Smooth muscle cell (in vitro differentiated cells): ENCODE measurements at regions not wholly inside any gene's neighbourhood (a gene's known extent, or its start where the extent isn't known, plus 50 kb on each side); places are given as distances from the start of the nearest gene placed in this dataset.

Experiments
- DNase-seq: peaks from one replicate; lab custom pipeline; 2025; ENCODE audit not compliant: unreplicated experiment; lab: John Stamatoyannopoulos, UW
- H2AFZ ChIP-seq: fragments of 200-600 bp; sonication (generic); 2 replicates; pipeline ENCODE4 v1.6.0; 2016; ENCODE audit warnings: antibody characterized with exemption, low read depth, mild to moderate bottlenecking
- H3F3A ChIP-seq: fragments of 200-600 bp; sonication (generic); 2 replicates; pipeline ENCODE4 v1.6.0; 2017; ENCODE audit warnings: antibody characterized with exemption, low read depth
- H3K27ac ChIP-seq: fragments of 200-600 bp; sonication (generic); 2 replicates; pipeline ENCODE4 v1.5.1; 2016; ENCODE audit warnings: low read depth, mild to moderate bottlenecking
- H3K27me3 ChIP-seq: fragments of 200-600 bp; sonication (generic); 2 replicates; pipeline ENCODE4 v1.6.1; 2016; ENCODE audit warnings: low read depth, mild to moderate bottlenecking
- H3K36me3 ChIP-seq: fragments of 200-600 bp; sonication (generic); 2 replicates; pipeline ENCODE4 v1.5.1; 2016; ENCODE audit warnings: low read depth
- H3K4me1 ChIP-seq: fragments of 200-600 bp; sonication (generic); 2 replicates; pipeline ENCODE4 v1.5.1; 2016; ENCODE audit warnings: low read depth
- H3K4me2 ChIP-seq: fragments of 200-600 bp; sonication (generic); 2 replicates; pipeline ENCODE4 v1.6.0; 2016; ENCODE audit warnings: mild to moderate bottlenecking
- H3K4me3 ChIP-seq: fragments of 200-600 bp; sonication (generic); 2 replicates; pipeline ENCODE4 v1.5.1; 2016; ENCODE audit warnings: mild to moderate bottlenecking
- H3K79me2 ChIP-seq: fragments of 200-600 bp; sonication (generic); 2 replicates; pipeline ENCODE4 v1.6.0; 2016; ENCODE audit warnings: low read depth, mild to moderate bottlenecking
- H3K9ac ChIP-seq: fragments of 200-600 bp; sonication (generic); 2 replicates; pipeline ENCODE4 v1.6.0; 2016; ENCODE audit warnings: low read depth
- H3K9me3 ChIP-seq: fragments of 200-600 bp; sonication (generic); replicated peaks from 2 replicates; pipeline ENCODE4 v1.5.1; 2016; ENCODE audit warnings: low read depth
- H4K20me1 ChIP-seq: fragments of 200-600 bp; sonication (generic); 2 replicates; pipeline ENCODE4 v1.6.0; 2016; ENCODE audit warnings: low read depth
- CTCF ChIP-seq: fragments of 200-600 bp; sonication (generic); IDR thresholded peaks from 2 replicates; pipeline ENCODE4 v1.5.1; 2017; ENCODE audit warnings: borderline replicate concordance, mild to moderate bottlenecking, antibody characterized with exemption; ENCODE audit not compliant: insufficient read depth, poor library complexity, severe bottlenecking
- WGBS: methylation state at CpG from one replicate; pipeline ENCODE4 v1.1.7; 2016; ENCODE audit warnings: low lambda C conversion rate; 5-methylcytosine and 5-hydroxymethylcytosine counted together

- peak overlapping the region; percentile 35 for H3K9ac ChIP-seq
- DNase-seq = peak; percentile 55
- H3F3A ChIP-seq = peaks cover 10% of the 10 kb centered on the region
- 24% methylated on average over 9 of the region's 9 CpGs for WGBS
- H3K9me3 ChIP-seq = no peaks in the 10 kb centered on the region
- H3K27me3 ChIP-seq = no peaks in the 10 kb centered on the region
- no peak for TF ChIP-seq CTCF
- H4K20me1 ChIP-seq = no peaks in the 10 kb centered on the region
- H3K36me3 ChIP-seq = no peaks in the 10 kb centered on the region
- H3K4me2 ChIP-seq = peak overlapping the region; percentile 65
- H3K27ac ChIP-seq = peak overlapping the region; percentile 84
- H3K4me3 ChIP-seq = no peak overlapping the region
- H3K79me2 ChIP-seq = no peaks in the 10 kb centered on the region
- no peak overlapping the region for H2AFZ ChIP-seq
- H3K4me1 ChIP-seq = peaks cover 17% of the 10 kb centered on the region
Observed at GRCh38 chr11:115623021-115623451, 118.8 kb upstream of the CADM1 start.

- TF ChIP-seq CTCF = no peak
- Histone ChIP-seq H3K9me3 (no peaks in the 10 kb centered on the region), H3K27ac (peak overlapping the region; percentile 20), H3F3A (peaks cover 18% of the 10 kb centered on the region), H3K4me1 (peaks cover 11% of the 10 kb centered on the region), H3K36me3 (no peaks in the 10 kb centered on the region), H3K27me3 (no peaks in the 10 kb centered on the region), H2AFZ (no peak overlapping the region), H3K4me2 (no peak overlapping the region), H3K79me2 (no peaks in the 10 kb centered on the region), H3K4me3 (no peak overlapping the region), H3K9ac (no peak overlapping the region), H4K20me1 (no peaks in the 10 kb centered on the region)
- DNase-seq = no peak
Observed at GRCh38 chr11:115618428-115618827, 114.2 kb upstream of the CADM1 start.

DNA sequence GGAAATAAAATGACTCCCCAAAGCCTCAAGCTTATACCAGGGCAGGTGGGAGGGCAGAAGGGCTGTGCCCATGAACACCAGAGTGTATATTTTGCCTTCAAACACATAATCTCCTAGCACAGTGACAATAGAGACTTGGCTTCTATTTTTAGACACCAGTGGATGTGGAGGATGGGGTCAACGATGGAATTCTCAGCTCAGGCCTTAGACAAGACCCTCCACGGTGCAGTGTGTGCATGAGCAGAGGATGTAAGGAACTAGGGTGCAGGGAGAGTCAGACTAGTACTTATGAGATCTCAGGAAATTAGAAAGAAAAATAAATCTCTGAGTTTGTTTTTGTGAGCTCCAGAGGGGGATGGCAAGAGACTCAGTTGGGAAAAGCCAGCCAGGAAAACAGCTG, 113.6 kb upstream of the CADM1 start:
- no peaks in the 10 kb centered on the region for H3K79me2 ChIP-seq
- H3K36me3 ChIP-seq = no peaks in the 10 kb centered on the region
- no peaks in the 10 kb centered on the region for H3K9me3 ChIP-seq
- peaks cover 7% of the 10 kb centered on the region for H3K4me1 ChIP-seq
- no peak overlapping the region for H3K4me2 ChIP-seq
- H3K4me3 ChIP-seq = no peak overlapping the region
- H3K27ac ChIP-seq = peak overlapping the region; percentile 13
- no peak overlapping the region for H2AFZ ChIP-seq
- no peaks in the 10 kb centered on the region for H4K20me1 ChIP-seq
- H3F3A ChIP-seq = peaks cover 18% of the 10 kb centered on the region
- no peak for DNase-seq
- H3K27me3 ChIP-seq = no peaks in the 10 kb centered on the region
- TF ChIP-seq CTCF = no peak
- no peak overlapping the region for H3K9ac ChIP-seq
- 67% methylated on average over 2 of the region's 2 CpGs for WGBS

DNA sequence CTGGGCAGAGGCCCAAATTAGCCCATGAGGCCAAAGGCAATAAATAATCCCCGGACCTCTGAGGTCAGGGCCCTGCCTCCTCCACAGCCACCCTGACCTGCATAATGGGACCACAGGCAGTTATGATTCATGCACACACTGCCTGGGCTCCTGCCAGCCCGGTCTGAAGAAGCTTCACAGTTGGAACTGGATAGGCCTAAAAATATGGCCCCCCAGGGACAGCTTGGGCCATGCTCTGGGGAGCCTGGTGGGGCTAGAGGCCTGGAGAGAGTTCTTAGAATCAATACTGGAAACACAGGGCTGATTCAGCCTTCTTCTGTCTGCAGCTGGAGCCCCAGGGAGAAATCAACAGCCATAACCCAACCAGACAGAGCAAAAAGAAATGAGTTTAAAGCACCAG, 112.8 kb upstream of the CADM1 start:
- no peaks in the 10 kb centered on the region for H4K20me1 ChIP-seq
- H3K79me2 ChIP-seq = no peaks in the 10 kb centered on the region
- peaks cover 6% of the 10 kb centered on the region for H3K4me1 ChIP-seq
- TF ChIP-seq CTCF = no peak
- WGBS = 7% methylated on average over 2 of the region's 2 CpGs
- H2AFZ ChIP-seq = no peak overlapping the region
- H3K27me3 ChIP-seq = no peaks in the 10 kb centered on the region
- H3K9me3 ChIP-seq = no peaks in the 10 kb centered on the region
- H3K9ac ChIP-seq = no peak overlapping the region
- no peak overlapping the region for H3K4me2 ChIP-seq
- DNase-seq = no peak
- no peaks in the 10 kb centered on the region for H3K36me3 ChIP-seq
- H3F3A ChIP-seq = peaks cover 11% of the 10 kb centered on the region
- H3K27ac ChIP-seq = peak overlapping the region; percentile 13
- H3K4me3 ChIP-seq = no peak overlapping the region
